Endothelial cell of umbilical vein (primary cell): ENCODE measurements at regions not wholly inside any gene's neighbourhood (a gene's known extent, or its start where the extent isn't known, plus 50 kb on each side); places are given as distances from the start of the nearest gene placed in this dataset.

Experiments used
- EZH2 ChIP-seq: IDR thresholded peaks from 2 replicates; pipeline ENCODE4 v1.6.1; 2012; ENCODE audit warnings: borderline replicate concordance, low read depth, mild to moderate bottlenecking, moderate library complexity, low read length, inconsistent platforms; ENCODE audit not compliant: severe bottlenecking
- MYC ChIP-seq: IDR thresholded peaks from one replicate; pipeline ENCODE4 v1.6.1; 2011; ENCODE audit warnings: mild to moderate bottlenecking, low read depth, low read length
- POLR2A ChIP-seq: IDR thresholded peaks from 2 replicates; pipeline ENCODE4 v1.6.1; 2012; ENCODE audit warnings: low read depth, mild to moderate bottlenecking, control low read depth, low read length
- POLR2AphosphoS5 ChIP-seq: IDR thresholded peaks from 2 replicates; pipeline ENCODE4 v1.6.1; 2012; ENCODE audit warnings: low read depth, mild to moderate bottlenecking, control low read depth, low read length, moderate library complexity; ENCODE audit not compliant: insufficient read depth
- TF ChIP-seq, protein P1 (sequence below), 2 donors: IDR thresholded peaks; 1 replicate in 1 of 2; 2 replicates in 1 of 2; pipeline ENCODE4 v1.5.1; 2011; ENCODE audit warnings: low read length in 2 of 2, mild to moderate bottlenecking in 2 of 2, moderate library complexity in 2 of 2, control low read depth in 1 of 2, inconsistent platforms in 1 of 2, low read depth in 1 of 2; ENCODE audit not compliant: insufficient read depth in 1 of 2; ENCODE audit errors: extremely low read depth in 1 of 2
- TF ChIP-seq, protein P2 (sequence below): IDR thresholded peaks from 2 replicates; pipeline ENCODE4 v1.6.1; 2011; ENCODE audit not compliant: insufficient read depth, insufficient read length

DNA sequence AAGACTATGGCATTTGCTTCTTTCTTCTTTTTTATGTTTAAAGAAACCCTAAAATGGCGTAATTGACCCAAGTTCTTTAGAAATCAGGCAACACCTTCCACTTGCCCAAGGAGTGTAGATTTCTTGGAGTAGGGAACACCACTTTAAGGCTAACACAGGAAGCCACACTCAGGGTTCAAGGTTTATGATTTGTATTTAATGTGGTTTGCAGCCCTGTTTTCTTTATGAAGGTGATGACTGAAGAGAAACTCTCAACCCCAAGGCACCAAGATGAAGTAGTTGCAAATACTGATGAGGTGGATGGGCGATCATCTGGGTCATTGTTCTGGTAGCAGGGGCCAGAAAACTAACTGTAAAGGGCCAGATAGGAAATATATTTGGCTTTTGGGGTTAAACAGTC, 101.1 kb downstream of the DLEU7 start:
- TF ChIP-seq EZH2 = no peak
- no peak for TF ChIP-seq POLR2AphosphoS5
- TF ChIP-seq, protein P1, sequence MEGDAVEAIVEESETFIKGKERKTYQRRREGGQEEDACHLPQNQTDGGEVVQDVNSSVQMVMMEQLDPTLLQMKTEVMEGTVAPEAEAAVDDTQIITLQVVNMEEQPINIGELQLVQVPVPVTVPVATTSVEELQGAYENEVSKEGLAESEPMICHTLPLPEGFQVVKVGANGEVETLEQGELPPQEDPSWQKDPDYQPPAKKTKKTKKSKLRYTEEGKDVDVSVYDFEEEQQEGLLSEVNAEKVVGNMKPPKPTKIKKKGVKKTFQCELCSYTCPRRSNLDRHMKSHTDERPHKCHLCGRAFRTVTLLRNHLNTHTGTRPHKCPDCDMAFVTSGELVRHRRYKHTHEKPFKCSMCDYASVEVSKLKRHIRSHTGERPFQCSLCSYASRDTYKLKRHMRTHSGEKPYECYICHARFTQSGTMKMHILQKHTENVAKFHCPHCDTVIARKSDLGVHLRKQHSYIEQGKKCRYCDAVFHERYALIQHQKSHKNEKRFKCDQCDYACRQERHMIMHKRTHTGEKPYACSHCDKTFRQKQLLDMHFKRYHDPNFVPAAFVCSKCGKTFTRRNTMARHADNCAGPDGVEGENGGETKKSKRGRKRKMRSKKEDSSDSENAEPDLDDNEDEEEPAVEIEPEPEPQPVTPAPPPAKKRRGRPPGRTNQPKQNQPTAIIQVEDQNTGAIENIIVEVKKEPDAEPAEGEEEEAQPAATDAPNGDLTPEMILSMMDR (IDR thresholded peaks at IDR 0.05; ENCODE audit: extremely low read depth in 1 of 2, insufficient read depth in 1 of 2, low read depth in 1 of 2, low read length in 2 of 2) = no peak
- TF ChIP-seq POLR2A = no peak
- TF ChIP-seq, protein P2, sequence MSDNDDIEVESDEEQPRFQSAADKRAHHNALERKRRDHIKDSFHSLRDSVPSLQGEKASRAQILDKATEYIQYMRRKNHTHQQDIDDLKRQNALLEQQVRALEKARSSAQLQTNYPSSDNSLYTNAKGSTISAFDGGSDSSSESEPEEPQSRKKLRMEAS = no peak
- TF ChIP-seq MYC = no peak
